ENCODE measurements at regions not wholly inside any gene's neighbourhood (a gene's known extent, or its start where the extent isn't known, plus 50 kb on each side); places are given as distances from the start of the nearest gene placed in this dataset.

- TF ChIP-seq EZH2 (IDR thresholded peaks at IDR 0.05; ENCODE audit: low read depth, unreplicated experiment) (no peak), CREB1 (CRISPR knock-in tag; IDR thresholded peaks at IDR 0.05; ENCODE audit: low read depth) (no peak), CTCF (conservative IDR thresholded peaks at IDR 0.05; ENCODE audit: low read depth in 2 of 2) (no peak), EZH2phosphoT487 (IDR thresholded peaks at IDR 0.05; ENCODE audit: unreplicated experiment) (no peak), REST (IDR thresholded peaks at IDR 0.05; ENCODE audit: unreplicated experiment) (no peak), POLR2AphosphoS5 (IDR thresholded peaks at IDR 0.05; ENCODE audit: low read depth) (no peak), JUNB (IDR thresholded peaks at IDR 0.05; ENCODE audit: unreplicated experiment) (no peak), STAT1 (IDR thresholded peaks at IDR 0.05; ENCODE audit: unreplicated experiment) (no peak), NANOG (IDR thresholded peaks at IDR 0.05; ENCODE audit: borderline replicate concordance) (no peak), ETS1 (IDR thresholded peaks at IDR 0.05) (no peak), ZNF331 (CRISPR knock-in tag; IDR thresholded peaks at IDR 0.05; ENCODE audit: low read depth) (no peak)
Measured at GRCh38 chr7:49093218-49093617, 168.9 kb downstream of the CDC14C start.

Data from GM23338 (cell line).